Common myeloid progenitor, CD34-positive (primary cell): ENCODE measurements at regions not wholly inside any gene's neighbourhood (a gene's known extent, or its start where the extent isn't known, plus 50 kb on each side); places are given as distances from the start of the nearest gene placed in this dataset.
"Not testable (repeated sequence)": the region's sequence is repeated elsewhere in the genome, so short reads cannot be mapped to it uniquely, and the experiment has no call there.

Experiments used
- CTCF ChIA-PET: fragments of 350-600 bp; sonication (Branson Sonifier 250); formaldehyde crosslinking; loops from one replicate; lab custom pipeline; 2021; ENCODE audit warnings: antibody characterized with exemption; lab: Charles Lee
- POLR2A ChIA-PET: fragments of 350-600 bp; sonication (Branson Sonifier 250); formaldehyde crosslinking; loops from one replicate; lab custom pipeline; 2021; ENCODE audit warnings: antibody characterized with exemption; lab: Charles Lee
- DNase-seq, 3 donors: peaks; one replicate each; pipeline versions ENCODE4 v3.0.0 to v3.0.0-alpha.2; 2013
- H3K27ac ChIP-seq, 2 experiments: 1 replicate in 1 of 2; 2 replicates in 1 of 2; pipeline ENCODE4 v1.7.0; 2013; ENCODE audit warnings: inconsistent platforms in 2 of 2, low read length in 2 of 2, mild to moderate bottlenecking in 2 of 2, low read depth in 1 of 2, moderate library complexity in 1 of 2; ENCODE audit not compliant: severe bottlenecking in 2 of 2, insufficient read depth in 1 of 2, poor library complexity in 1 of 2
- H3K27me3 ChIP-seq, 5 experiments: replicated peaks in 2 of 5; 1 replicate in 3 of 5; 2 replicates in 2 of 5; pipeline versions ENCODE4 v1.6.1 to v1.7.0; 2013; ENCODE audit warnings: low read length in 4 of 5, mild to moderate bottlenecking in 2 of 5, moderate library complexity in 2 of 5, inconsistent platforms in 1 of 5; ENCODE audit not compliant: insufficient read depth in 5 of 5, control insufficient read depth in 4 of 5
- H3K36me3 ChIP-seq, 4 experiments: 1 replicate in 2 of 4; 2 replicates in 2 of 4; pipeline versions ENCODE4 v1.6.1 to v1.7.0; 2013; ENCODE audit warnings: low read length in 3 of 4, control low read depth in 1 of 4, mild to moderate bottlenecking in 1 of 4; ENCODE audit not compliant: control insufficient read depth in 4 of 4, insufficient read depth in 4 of 4
- H3K4me1 ChIP-seq, 4 experiments: 1 replicate in 3 of 4; 2 replicates in 1 of 4; pipeline versions ENCODE4 v1.6.1 to v1.7.1; 2013; ENCODE audit warnings: low read length in 3 of 4, mild to moderate bottlenecking in 3 of 4, control low read depth in 1 of 4, inconsistent platforms in 1 of 4, moderate library complexity in 1 of 4; ENCODE audit not compliant: control insufficient read depth in 4 of 4, insufficient read depth in 4 of 4; ENCODE audit errors: control extremely low read depth in 1 of 4
- H3K4me3 ChIP-seq, 7 experiments: 1 replicate in 4 of 7; 2 replicates in 3 of 7; pipeline versions ENCODE4 v1.5.1 to v1.7.0; 2013; ENCODE audit warnings: mild to moderate bottlenecking in 7 of 7, low read length in 6 of 7, moderate library complexity in 6 of 7, inconsistent platforms in 2 of 7, low read depth in 2 of 7, control low read depth in 1 of 7; ENCODE audit not compliant: insufficient read depth in 4 of 7, control insufficient read depth in 1 of 7; ENCODE audit errors: extremely low read depth in 1 of 7
- H3K9me3 ChIP-seq, 5 experiments: 1 replicate in 4 of 5; 2 replicates in 1 of 5; pipeline versions ENCODE4 v1.6.1 to v1.7.1; 2013; ENCODE audit warnings: low read length in 4 of 5, mild to moderate bottlenecking in 2 of 5, inconsistent platforms in 1 of 5, low read depth in 1 of 5, moderate library complexity in 1 of 5; ENCODE audit not compliant: control insufficient read depth in 4 of 5, insufficient read depth in 2 of 5; ENCODE audit errors: control extremely low read depth in 1 of 5
- WGBS: methylation state at CpG from one replicate; pipeline ENCODE4 v1.1.5; 2013; ENCODE audit not compliant: insufficient coverage; 5-methylcytosine and 5-hydroxymethylcytosine counted together

DNA sequence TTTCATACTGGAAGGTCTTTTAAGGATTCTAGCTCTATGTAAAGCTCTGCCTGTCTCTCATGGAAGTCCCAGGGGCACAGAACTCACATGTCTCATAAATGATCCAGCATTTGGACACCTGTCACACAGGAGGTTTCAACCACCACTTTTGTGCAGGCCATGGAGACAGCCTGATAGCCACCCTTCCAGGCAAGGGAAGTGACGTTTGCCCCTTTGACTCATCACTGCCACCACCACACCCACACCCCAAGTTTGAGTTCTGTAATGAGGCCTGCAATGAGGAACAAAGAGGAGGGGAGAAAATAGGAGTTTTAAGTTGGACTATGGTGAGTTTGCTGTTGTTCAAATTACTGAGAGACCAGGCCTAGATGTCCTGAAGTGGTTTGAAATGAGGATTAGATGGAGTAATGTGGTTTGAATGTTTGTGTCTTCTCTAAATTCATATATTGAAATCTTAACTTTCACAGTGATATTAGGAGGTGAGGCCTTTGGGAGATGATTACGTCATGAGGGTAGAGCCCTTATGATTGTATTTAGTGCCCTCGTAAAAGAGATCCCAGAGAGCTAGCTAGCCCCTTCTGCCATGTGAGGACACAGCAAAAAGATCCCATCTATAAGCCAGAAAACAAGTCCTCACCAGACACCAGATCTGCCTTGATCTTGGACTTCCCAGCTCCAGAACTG is 175.3 kb upstream of the EPHA4 start:
- POLR2A ChIA-PET, result no interaction called here
- no peak for DNase-seq

DNA sequence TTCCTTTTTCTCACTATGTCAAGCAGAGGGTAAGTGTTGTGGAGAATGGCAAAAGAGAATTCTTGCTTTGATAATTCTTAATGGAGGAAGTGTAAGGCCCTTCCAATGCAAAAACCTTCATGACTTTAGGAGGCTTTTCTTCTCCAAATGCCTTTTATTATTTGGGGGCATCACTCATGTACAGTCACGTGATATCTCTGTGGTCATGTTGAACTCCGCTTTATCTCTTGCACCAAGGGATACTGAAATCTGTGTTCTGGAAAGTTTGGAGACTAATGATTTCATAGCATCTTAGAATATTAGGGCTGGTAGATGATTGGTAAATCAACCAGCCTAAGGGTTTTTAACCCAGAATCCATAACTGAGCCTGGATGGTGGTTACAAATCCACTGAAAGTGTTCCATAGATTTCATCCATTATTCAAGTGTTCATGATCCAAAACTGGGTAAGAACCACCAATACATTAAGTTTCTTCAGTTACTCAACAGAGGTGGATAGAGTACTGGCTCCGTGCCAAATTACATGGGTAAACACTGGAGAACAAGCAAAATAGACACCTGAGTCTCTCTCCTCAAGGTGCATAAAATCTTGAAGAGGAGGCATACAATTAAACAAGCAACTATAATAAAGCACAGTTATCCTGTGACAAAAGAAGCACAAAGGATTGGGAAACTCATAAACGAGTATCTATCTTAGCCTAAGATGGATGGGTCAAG is 169.6 kb upstream of the EPHA4 start:
- 100% methylated on average over 2 of the region's 4 CpGs for WGBS
- CTCF ChIA-PET, result no interaction called here

More for the DNA sequence above, 175.3 kb upstream of the EPHA4 start:
- H3K4me3 ChIP-seq, result no peak overlapping the region
- H3K36me3 ChIP-seq, result no peaks in the 10 kb centered on the region
- H3K27me3 ChIP-seq, result no peaks in the 10 kb centered on the region
- H3K4me1 ChIP-seq, result no peaks in the 10 kb centered on the region
- no peak overlapping the region for H3K27ac ChIP-seq
- CTCF ChIA-PET, result no interaction called here
- no peaks in the 10 kb centered on the region for H3K9me3 ChIP-seq
- WGBS, result 100% methylated on average over 1 of the region's 3 CpGs

DNA sequence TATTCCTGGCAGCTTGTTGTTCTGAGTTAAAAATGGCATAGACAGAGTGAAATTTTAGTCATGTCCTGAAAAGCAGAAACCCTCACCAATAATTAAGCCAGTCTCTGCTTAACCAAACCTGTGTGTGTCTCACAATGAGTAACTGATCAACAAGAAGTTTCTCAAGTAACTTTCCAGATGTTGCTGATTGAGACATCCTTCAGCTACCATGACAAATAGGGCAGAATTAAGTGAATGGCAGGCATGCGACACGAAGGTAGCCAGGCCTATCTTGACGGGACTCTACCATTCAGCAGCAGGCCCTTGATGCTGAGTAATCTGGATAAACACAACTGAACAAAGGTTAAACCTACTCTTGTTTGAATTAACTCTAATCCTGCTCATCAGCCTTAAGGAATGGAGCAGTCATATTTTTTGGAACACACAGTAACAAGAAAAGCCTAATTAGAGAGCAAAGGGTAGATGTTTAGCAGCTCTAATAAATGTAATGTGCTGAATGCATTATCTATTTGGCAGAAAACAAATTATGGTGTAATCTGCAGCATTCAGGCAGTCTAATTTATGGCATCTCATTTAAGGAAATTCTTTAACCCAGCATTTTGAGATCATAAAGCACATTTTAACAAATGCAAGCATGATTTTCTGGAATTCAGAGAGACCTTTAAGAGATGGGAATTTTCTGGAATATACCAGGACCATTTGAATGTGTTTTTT is 159.5 kb upstream of the EPHA4 start:
- Histone ChIP-seq H3K36me3 (no peaks in the 10 kb centered on the region), H3K27me3 (no peaks in the 10 kb centered on the region), H3K27ac (no peak overlapping the region), H3K9me3 (no peaks in the 10 kb centered on the region), H3K4me1 (no peaks in the 10 kb centered on the region), H3K4me3 (no peak overlapping the region)
- DNase-seq, result no peak
- ChIA-PET POLR2A (no interaction called here), CTCF (interaction anchor here (0.7 kb wide), 1 partner anchor 1677 kb away, joined by 3 read pairs; no protein-coding TSS in a partner anchor)
- WGBS, result 97% methylated on average over 3 of the region's 3 CpGs

More for the DNA sequence above, 169.6 kb upstream of the EPHA4 start:
- Histone ChIP-seq H3K36me3 (no peaks in the 10 kb centered on the region), H3K9me3 (no peaks in the 10 kb centered on the region), H3K27me3 (no peaks in the 10 kb centered on the region), H3K27ac (no peak overlapping the region), H3K4me3 (no peak overlapping the region), H3K4me1 (no peaks in the 10 kb centered on the region)
- POLR2A ChIA-PET, result no interaction called here
- DNase-seq, result no peak

DNA sequence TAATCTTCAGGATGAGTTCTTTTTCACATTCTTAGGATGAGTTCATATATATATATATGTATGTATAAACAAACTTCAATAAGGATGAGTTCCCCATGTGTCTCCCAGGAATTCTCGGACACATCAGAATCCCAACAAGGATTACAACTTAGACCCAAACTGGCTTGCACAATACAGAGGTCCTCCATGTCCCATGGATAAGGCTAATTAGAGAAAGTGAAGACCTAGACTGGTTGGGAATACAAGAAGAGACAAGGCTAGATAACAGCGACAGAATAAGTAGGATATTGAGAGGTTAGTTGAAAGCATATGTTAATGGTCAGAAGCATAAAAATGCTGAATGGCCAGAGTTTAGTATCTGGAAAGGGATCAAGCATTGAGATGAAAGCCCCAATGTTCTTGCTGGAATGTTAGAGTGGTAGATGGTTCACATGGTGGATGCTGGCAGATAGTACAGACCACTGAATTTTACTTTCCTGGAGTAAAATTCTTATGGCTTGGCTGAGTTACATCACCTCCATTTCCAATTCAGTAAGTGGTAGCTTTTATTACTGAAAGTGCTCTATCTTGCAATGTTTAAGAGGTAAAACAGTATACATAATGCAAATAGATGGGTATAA is 154.9 kb upstream of the EPHA4 start:
- Histone ChIP-seq H3K4me3 (no peak overlapping the region), H3K36me3 (no peaks in the 10 kb centered on the region), H3K27me3 (no peaks in the 10 kb centered on the region), H3K9me3 (peaks cover 0 to 2% (median 0%) of the 10 kb centered on the region in 5 experiments), H3K27ac (no peak overlapping the region), H3K4me1 (no peaks in the 10 kb centered on the region)
- WGBS, result 100% methylated on average over 1 of the region's 2 CpGs
- POLR2A ChIA-PET, result no interaction called here
- CTCF ChIA-PET, result no interaction called here
- peak in 1 of 3 donors; percentile 3 for DNase-seq

DNA sequence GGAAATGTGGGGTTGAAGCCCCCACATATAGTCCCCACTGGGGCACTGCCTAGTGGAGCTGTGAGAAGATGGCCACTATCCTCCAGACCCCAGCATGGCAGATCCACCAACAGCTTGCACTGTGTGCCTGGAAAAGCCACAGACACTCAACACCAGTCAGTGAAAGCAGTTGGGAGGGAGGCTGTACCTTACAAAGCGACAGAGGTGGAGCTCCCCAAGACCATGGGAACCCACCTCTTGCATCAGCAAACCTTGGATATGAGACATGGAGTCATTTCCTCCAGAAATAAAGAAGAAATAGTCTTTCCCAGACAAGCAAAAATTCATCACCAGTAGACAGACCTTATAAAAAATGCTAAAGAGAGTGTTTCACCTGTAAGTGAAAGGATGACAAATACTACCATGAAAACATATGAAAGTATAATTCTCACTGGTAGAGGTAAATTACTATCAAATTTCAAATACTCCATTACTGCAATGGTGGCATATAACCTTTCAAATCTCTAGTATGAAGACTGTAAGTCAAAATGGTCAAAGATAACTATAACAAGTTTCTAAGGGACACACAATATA is 152.6 kb upstream of the EPHA4 start:
- H3K27me3 ChIP-seq, result no peaks in the 10 kb centered on the region
- DNase-seq, result peak in 1 of 3 donors; percentile 19
- peaks cover 0 to 2% (median 0%) of the 10 kb centered on the region in 5 experiments for H3K9me3 ChIP-seq
- H3K27ac ChIP-seq, result no peak overlapping the region
- CTCF ChIA-PET, result no interaction called here
- no peak overlapping the region for H3K4me3 ChIP-seq
- H3K36me3 ChIP-seq, result no peaks in the 10 kb centered on the region
- POLR2A ChIA-PET, result no interaction called here
- no peaks in the 10 kb centered on the region for H3K4me1 ChIP-seq
- WGBS, result 83% methylated on average over 1 of the region's 1 CpG

DNA sequence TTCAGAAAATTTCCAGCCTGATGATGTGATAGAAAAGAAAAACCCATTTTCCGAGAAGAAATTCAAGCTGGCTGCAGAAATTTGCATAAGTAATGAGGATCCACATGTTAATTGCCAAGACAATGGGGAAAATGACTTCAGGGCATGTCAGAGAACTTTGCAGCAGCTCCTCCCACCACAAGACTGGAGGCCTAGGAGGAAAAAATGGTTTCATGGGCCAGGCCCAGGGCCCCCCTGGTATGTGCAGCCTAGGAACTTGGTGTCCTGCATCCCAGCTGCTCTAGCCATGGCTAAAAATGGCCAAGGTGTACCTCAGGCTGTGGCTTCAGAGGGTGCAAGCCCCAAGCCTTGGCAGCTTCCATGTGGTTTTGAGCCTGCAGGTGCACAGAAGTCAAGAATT is 152.0 kb upstream of the EPHA4 start:
- H3K4me3 ChIP-seq, H3K27me3 ChIP-seq, DNase-seq, H3K27ac ChIP-seq, POLR2A ChIA-PET, CTCF ChIA-PET, H3K4me1 ChIP-seq, H3K36me3 ChIP-seq, H3K9me3 ChIP-seq: not testable (repeated sequence)
- no CpG with 5 or more reads among the region's 1 CpG for WGBS
